ENCODE measurements at regions not wholly inside any gene's neighbourhood (a gene's known extent, or its start where the extent isn't known, plus 50 kb on each side); places are given as distances from the start of the nearest gene placed in this dataset.

DNA sequence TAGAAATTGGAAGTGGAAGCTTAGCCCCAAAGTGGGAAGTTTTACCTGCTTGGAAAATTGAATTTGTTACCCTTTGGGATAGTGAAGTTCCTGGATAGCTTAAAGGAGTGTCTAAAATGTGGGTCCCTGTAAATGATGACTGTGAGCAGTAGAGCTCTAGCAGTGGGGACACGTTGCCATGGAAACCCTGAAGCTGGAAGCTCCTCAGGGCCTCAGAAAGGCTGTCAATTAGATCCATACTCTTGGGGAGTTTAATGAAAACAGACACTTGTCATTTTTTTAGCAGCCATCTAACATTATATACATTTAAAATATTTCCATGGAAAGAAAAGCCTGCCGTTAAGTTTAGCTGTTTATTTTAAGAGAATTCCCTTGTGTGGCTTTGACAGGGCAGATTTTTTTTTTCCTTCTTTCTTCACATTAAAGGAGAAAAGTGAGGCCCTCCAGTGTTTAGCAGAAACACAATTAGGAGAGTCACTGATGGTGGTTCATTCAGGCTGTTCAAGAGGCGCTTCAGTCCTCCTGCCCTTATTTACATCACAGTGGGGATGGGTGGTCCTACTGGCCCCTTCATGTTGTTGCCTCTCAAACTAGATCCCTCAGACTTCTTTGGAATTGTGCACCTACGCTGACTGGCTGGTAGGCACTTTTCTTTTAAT is 518.4 kb downstream of the CCSER2 start (continued):
- no peak for TF ChIP-seq ERG (CRISPR knock-in tag; IDR thresholded peaks at IDR 0.05)
- TF ChIP-seq, protein P1, sequence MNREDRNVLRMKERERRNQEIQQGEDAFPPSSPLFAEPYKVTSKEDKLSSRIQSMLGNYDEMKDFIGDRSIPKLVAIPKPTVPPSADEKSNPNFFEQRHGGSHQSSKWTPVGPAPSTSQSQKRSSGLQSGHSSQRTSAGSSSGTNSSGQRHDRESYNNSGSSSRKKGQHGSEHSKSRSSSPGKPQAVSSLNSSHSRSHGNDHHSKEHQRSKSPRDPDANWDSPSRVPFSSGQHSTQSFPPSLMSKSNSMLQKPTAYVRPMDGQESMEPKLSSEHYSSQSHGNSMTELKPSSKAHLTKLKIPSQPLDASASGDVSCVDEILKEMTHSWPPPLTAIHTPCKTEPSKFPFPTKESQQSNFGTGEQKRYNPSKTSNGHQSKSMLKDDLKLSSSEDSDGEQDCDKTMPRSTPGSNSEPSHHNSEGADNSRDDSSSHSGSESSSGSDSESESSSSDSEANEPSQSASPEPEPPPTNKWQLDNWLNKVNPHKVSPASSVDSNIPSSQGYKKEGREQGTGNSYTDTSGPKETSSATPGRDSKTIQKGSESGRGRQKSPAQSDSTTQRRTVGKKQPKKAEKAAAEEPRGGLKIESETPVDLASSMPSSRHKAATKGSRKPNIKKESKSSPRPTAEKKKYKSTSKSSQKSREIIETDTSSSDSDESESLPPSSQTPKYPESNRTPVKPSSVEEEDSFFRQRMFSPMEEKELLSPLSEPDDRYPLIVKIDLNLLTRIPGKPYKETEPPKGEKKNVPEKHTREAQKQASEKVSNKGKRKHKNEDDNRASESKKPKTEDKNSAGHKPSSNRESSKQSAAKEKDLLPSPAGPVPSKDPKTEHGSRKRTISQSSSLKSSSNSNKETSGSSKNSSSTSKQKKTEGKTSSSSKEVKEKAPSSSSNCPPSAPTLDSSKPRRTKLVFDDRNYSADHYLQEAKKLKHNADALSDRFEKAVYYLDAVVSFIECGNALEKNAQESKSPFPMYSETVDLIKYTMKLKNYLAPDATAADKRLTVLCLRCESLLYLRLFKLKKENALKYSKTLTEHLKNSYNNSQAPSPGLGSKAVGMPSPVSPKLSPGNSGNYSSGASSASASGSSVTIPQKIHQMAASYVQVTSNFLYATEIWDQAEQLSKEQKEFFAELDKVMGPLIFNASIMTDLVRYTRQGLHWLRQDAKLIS (CRISPR knock-in tag; IDR thresholded peaks at IDR 0.05; ENCODE audit: borderline replicate concordance), result no peak

DNA sequence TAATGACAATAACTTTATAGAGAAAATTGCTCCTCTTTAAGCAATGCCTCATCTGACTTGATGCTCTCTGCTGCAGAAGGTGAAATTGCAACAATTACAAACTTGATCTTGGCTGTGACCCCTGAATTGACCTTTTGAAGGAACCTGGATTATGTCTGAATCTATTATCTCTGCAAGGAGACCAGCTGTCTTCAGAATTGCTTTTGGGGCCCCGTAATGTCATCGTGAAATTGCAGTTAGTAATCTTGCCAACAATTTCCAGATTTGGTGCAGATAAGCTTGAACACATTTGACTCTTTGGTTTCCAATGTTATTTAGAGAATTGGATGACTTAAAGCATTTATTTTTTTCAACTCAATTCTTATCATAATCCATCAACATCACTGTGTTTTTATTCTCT is 520.6 kb downstream of the CCSER2 start:
- Mint-ChIP-seq H3K27me3 (ENCODE audit: low read depth) (no peaks in the 10 kb centered on the region), H3K4me3 (no peak overlapping the region), H3K27ac (no peak overlapping the region), H3K9me3 (no peaks in the 10 kb centered on the region), H3K36me3 (no peaks in the 10 kb centered on the region), H3K4me1 (peaks cover 19% of the 10 kb centered on the region)
- TF ChIP-seq JAZF1 (CRISPR knock-in tag; IDR thresholded peaks at IDR 0.05), result no peak
- TF ChIP-seq ZNF396 (CRISPR knock-in tag; IDR thresholded peaks at IDR 0.05; ENCODE audit: borderline replicate concordance), result no peak
- TF ChIP-seq ZNF263 (CRISPR knock-in tag; IDR thresholded peaks at IDR 0.05; ENCODE audit: low read depth), result no peak
- TF ChIP-seq ZNF121 (CRISPR knock-in tag; IDR thresholded peaks at IDR 0.05), result no peak
- DNase-seq (ENCODE audit: low spot score) (no peak), ATAC-seq (no peak)
- ChIA-PET CTCF (no interaction called here), POLR2A (no interaction called here)

DNA sequence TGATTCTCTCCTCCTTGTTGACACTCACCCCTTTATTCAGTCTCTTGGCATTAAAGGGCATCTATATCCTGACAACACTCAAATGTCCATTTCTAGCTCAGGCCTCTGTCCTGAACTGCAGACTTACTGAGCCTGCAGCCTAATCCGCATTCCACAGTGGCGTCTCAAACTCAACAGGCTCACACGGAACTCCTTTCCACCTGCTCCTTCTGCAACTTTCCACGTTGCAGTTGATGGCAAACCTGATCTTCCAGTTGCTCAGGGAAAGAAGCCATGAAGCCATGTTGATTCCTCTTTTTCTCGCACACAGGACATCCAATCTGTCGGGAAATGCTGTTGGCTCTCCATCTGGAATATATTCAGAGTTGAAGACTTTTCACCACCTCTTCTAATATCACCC is 522.4 kb downstream of the CCSER2 start:
- Mint-ChIP-seq H3K27me3 (ENCODE audit: low read depth) (no peaks in the 10 kb centered on the region), H3K9me3 (peaks cover 3% of the 10 kb centered on the region), H3K4me1 (peaks cover 21% of the 10 kb centered on the region), H3K36me3 (no peaks in the 10 kb centered on the region; the same call in 1 of the 2 replicates), H3K4me3 (no peak overlapping the region), H3K27ac (no peak overlapping the region)
- CTCF ChIA-PET, result no interaction called here
- POLR2A ChIA-PET, result no interaction called here
- no peak for DNase-seq (ENCODE audit: low spot score)
- no peak for ATAC-seq
- TF ChIP-seq NR1H2 (CRISPR knock-in tag; IDR thresholded peaks at IDR 0.05), result no peak
- TF ChIP-seq ZNF121 (CRISPR knock-in tag; IDR thresholded peaks at IDR 0.05), result no peak
- TF ChIP-seq MYBL2 (CRISPR knock-in tag; IDR thresholded peaks at IDR 0.05), result no peak
- TF ChIP-seq ESRRA (CRISPR knock-in tag; IDR thresholded peaks at IDR 0.05; ENCODE audit: borderline replicate concordance), result no peak
- TF ChIP-seq FOXJ3 (CRISPR knock-in tag; IDR thresholded peaks at IDR 0.05; ENCODE audit: borderline replicate concordance), result no peak
- TF ChIP-seq E2F1 (CRISPR knock-in tag; IDR thresholded peaks at IDR 0.05), result no peak
- no peak for TF ChIP-seq ZNF263 (CRISPR knock-in tag; IDR thresholded peaks at IDR 0.05; ENCODE audit: low read depth)
- TF ChIP-seq ZSCAN18 (CRISPR knock-in tag; IDR thresholded peaks at IDR 0.05), result no peak
- no peak for TF ChIP-seq TCF7 (CRISPR knock-in tag; IDR thresholded peaks at IDR 0.05; ENCODE audit: low read depth)
- TF ChIP-seq SMAD3 (CRISPR knock-in tag; IDR thresholded peaks at IDR 0.05; ENCODE audit: borderline replicate concordance), result no peak
- no peak for TF ChIP-seq NR3C1 (CRISPR knock-in tag; conservative IDR thresholded peaks at IDR 0.05; ENCODE audit: low read depth)
- no peak for TF ChIP-seq ZNF232 (CRISPR knock-in tag; IDR thresholded peaks at IDR 0.05)
- no peak for TF ChIP-seq PREB (CRISPR knock-in tag; IDR thresholded peaks at IDR 0.05; ENCODE audit: borderline replicate concordance)

Data from WTC11 (cell line).